GM20000 (cell line): ENCODE measurements at regions not wholly inside any gene's neighbourhood (a gene's known extent, or its start where the extent isn't known, plus 50 kb on each side); places are given as distances from the start of the nearest gene placed in this dataset.

ENCODE experiments used
- DNase-seq: peaks from one replicate; pipeline ENCODE4 v3.0.0; 2012; ENCODE audit warnings: low spot score
- TF ChIP-seq, protein P1 (sequence below): IDR thresholded peaks from 2 replicates; pipeline ENCODE4 v1.5.1; 2012; ENCODE audit warnings: mild to moderate bottlenecking, control low read depth; ENCODE audit errors: extremely low read depth, missing control alignments

DNA sequence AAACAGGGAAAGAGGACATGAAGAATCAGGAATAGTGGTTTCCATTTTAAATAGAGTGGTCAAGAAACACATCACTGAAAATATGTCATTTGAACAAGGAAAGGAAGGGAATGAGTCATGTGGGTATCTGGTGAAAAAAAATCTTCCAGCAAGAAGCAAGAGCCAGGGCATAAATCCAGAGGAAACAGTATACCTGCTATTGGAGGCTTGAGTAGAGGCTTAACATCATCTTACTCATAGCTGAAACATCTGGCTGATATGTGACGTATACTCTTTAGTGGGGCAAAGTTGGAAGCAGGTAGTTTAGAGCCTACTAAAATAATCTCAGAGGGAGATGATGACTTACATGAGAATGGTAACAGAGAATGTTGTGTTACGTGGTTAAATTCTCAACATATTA, 517.2 kb downstream of the CAAP1 start:
- no peak for DNase-seq
- TF ChIP-seq, protein P1, sequence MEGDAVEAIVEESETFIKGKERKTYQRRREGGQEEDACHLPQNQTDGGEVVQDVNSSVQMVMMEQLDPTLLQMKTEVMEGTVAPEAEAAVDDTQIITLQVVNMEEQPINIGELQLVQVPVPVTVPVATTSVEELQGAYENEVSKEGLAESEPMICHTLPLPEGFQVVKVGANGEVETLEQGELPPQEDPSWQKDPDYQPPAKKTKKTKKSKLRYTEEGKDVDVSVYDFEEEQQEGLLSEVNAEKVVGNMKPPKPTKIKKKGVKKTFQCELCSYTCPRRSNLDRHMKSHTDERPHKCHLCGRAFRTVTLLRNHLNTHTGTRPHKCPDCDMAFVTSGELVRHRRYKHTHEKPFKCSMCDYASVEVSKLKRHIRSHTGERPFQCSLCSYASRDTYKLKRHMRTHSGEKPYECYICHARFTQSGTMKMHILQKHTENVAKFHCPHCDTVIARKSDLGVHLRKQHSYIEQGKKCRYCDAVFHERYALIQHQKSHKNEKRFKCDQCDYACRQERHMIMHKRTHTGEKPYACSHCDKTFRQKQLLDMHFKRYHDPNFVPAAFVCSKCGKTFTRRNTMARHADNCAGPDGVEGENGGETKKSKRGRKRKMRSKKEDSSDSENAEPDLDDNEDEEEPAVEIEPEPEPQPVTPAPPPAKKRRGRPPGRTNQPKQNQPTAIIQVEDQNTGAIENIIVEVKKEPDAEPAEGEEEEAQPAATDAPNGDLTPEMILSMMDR, result no peak

DNA sequence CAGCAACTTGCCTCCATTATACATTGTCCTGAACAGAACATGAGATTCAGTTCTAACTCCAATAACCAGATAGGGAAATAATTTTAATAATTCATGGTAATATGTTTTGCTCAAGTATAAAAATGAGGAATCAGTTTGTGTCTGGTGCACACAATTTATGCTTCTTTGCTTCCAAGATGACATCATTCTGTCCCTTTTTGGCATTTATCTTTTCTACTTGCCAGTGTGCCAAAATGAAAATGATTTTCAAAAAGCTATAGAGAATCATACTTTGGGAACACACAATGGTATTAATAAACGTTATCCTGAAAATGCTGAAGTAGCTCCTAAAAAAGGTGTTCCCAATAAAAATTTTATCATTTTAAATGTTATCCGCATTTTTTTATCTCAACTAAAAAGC, 519.0 kb downstream of the CAAP1 start:
- TF ChIP-seq, protein P1, result no peak

DNA sequence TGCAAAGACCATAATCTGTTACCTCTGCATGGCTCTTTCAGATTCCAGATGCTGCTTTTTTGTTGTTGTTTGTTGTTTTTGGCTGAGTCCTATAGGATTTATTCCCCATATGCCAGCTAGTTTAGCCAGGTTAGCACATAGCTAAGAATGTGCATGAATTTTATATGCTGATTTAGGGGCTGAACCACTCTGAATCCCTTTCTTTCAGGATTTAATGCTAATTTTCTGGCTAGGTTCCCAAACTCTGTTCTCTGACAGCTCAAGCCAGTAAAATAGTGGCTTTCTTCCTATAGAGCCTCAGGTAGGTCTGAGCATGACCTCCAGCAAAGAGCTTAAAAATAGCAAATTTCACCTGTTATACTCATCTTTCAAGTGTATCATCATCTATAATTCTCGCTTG, 521.4 kb downstream of the CAAP1 start:
- DNase-seq, result no peak
- TF ChIP-seq, protein P1, result no peak

More for the DNA sequence above, 519.0 kb downstream of the CAAP1 start:
- DNase-seq, result no peak

DNA sequence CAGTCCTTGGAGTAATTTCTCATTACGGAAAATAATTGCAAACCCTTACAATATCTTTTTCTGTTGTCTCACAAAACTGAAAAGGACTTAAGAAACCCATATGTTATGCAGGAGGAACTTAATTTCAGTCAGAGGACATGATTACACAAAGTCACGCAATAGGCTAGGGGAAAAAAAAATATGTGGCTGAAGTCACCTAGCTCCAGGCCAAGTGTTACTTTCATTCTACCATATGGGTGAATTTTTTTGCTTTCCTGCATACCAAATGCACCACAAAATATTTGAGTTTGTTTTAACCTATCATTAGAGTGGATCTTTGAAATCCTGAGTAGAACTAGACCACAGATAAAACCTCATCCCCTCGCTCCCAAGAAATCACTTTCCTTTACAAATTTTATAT, 523.5 kb downstream of the CAAP1 start:
- TF ChIP-seq, protein P1, result no peak
- no peak for DNase-seq

DNA sequence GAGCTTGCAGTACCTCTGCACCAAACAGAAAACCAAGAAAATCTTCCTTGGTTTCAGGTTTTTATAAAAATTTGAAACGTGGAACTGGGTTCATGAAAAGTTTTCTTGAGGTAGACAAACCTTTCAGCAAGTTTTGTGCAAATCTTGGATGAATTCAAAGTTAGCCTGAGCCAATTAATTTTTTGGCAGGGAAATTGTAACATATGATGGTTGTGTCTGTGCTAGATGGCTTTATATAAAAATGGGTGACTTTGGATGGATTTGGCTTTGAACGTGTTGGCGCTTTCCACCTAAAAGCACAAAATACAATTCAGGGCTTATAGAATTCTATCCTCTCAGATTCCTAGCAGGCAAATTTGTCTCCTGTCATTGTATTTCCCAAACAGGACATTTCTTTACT, 524.4 kb downstream of the CAAP1 start:
- no peak for DNase-seq
- TF ChIP-seq, protein P1, result no peak

DNA sequence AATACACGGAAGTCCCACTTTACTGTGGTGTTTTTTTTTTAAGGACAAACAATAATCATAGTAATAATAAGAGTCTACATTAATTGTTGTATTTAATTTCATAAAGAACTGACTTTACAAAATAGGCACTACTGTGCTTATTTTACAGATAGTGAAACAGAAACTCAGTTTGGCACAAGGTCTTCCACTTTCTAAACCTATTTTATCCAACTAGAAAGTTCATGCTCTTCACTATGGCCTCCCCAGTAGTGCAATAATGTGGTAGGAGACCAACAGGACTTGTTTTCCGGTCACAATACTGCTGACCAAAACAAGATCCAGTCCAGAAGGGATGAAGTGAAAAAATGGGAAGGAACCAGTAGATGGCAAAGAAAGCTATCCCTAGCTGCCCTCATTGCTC, 531.6 kb downstream of the CAAP1 start:
- DNase-seq, result no peak
- TF ChIP-seq, protein P1, result no peak

DNA sequence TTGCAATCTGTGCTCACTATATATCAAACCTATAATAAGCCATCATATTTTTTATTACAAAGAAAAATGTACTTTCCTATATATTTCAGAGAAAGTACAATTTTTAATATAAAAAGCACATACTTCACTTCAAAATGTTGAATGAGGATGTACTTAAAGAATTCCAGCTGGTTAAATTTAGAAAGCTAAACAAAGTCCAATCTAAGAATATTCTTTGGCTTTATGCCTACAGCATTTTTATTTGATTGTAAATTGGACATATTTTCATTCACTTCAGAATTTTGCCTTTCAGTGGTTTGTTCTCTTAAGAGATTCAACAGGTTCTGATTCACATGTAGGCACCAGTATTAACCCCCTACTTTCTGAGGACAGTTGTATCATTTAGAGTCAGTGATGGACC, 533.8 kb downstream of the CAAP1 start:
- TF ChIP-seq, protein P1, result no peak
- no peak for DNase-seq
